UCSD-AML1 (cell line): ENCODE measurements at regions not wholly inside any gene's neighbourhood (a gene's known extent, or its start where the extent isn't known, plus 50 kb on each side); places are given as distances from the start of the nearest gene placed in this dataset.

ENCODE experiments used
- DNase-seq: peaks from one replicate; lab custom pipeline; 2025; ENCODE audit not compliant: unreplicated experiment; lab: John Stamatoyannopoulos, UW

DNA sequence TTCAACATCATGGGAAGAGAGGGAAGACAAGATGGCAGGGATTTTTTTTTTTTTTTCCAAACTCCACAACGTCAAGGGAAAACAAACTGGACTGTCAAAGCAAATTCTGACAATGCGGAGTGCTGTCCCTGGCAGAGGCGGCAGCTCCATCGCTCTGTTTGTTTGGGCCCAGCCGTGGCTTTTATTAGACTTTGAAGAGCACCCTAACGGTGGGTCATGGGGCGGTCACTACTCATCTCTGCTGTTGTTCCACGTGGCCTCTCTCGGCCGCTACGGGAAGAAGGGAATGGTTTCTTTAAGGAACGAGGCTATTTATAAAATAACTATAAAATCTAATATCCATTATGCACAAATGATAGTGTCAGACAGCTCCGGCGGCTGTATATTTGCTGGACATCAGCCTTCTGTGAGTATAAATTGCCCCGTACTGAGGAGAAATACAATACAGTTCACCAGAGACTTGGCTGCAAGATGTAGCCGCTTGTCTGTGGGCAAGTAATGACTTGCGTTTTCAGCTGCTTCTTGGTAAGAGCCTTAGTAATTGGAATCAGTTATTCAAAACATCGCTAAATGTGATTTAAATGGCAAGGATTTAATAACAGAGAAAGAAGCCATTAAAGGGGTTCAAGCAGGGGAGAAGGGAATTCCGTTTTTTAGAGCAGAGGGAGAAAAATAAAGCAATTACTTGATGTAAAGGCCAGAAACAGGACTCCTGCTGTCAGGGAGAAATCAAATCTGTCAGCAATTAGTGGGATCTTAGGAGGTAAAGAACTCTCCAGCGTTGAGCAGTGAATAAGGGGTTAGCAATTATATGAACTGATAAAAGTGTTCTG, 61.7 kb upstream of the RAB11FIP2 start:
- DNase-seq: no peak

DNA sequence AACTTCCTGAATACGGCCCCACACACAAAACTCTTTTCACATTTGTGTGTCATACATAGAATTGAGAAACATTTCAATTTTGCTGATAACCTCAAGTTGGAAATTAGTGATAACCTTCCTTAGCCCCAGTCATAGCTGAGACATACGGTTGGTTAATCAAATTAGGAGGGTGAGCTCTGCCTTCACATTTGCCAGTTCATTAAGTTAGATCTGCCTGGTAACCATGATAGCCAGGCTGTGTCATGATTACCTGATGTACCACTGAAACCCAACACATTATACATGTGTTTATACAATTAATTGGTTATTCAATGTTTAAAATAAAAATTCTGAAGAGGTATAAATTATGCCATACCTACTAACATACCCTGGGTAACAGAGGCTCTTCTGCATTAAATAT, 60.8 kb upstream of the RAB11FIP2 start:
- DNase-seq: no peak

DNA sequence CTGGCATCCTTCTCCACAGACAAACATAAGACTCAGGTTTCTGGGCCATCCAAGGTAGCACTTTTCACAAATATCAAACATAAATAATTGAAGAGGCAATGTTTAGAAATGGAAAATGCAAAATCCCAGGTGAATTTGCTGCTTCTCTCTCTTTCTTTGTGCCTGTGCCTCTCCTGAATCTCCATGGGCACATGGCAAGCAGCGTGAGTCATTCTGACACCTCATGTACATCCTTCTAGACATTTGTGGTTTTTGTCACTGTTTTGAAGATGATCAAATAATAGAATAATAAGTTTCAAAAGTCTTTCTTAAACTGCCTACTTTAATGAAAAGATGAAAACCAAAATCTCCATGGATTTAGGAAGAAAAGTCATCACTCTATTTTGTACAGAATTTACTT, 60.3 kb upstream of the RAB11FIP2 start:
- no peak for DNase-seq

DNA sequence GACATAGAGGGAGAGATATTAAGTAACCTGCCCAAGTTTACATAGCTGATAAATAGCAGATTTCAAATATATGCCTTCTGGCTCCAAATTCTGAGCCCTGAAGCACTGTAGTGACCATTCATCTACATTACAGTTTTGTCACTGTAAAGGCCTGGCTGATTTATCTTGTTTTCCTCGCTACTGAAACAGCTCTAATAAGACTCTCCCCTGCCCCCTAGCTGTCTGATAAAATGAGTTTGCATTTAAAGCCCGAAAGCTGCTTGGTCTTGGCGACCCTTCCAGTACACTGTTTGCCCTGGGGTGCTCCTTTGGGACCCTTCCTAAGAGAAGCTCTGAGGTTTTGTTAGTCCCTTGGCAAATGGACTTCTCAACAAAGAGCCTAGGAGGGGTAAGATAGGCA, 59.7 kb upstream of the RAB11FIP2 start:
- no peak for DNase-seq

DNA sequence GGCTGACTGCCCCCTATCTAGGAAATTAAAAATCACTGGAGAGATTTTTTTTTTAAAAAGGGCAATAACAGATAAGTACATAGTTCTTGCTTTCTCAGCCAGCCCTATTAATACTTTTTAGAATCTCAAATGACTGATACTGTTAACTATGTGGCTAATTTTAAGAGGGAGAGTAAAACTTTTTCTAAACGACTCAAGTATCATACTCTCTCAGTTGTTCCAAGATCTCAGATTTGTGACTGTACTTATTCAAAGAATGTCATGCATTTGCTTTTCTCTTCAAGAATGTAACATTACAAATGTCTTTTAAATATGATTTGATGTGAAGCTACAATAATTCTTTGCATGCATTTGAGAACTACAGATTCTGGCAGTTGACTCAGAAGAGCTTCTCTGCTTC, 55.4 kb upstream of the RAB11FIP2 start:
- DNase-seq: no peak

DNA sequence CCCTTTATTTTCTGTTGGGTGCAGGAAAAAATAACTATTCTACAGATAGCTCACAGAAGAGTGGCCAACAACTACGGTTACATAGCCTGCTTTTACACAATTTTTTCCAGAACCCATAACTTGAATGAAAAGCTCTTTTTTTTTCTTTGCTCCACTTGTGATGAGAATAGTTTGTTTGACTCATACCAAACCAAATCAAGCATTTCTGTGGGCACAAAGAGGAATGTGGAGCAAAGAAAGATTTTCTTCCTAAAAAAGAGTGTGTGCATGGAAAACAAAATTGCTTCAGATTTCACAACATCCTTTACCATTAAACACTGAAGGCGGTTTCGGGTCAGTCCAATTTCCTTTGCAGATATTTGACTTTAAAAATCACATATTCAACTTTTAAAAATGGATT, 54.8 kb upstream of the RAB11FIP2 start:
- no peak for DNase-seq
